ENCODE measurements at regions not wholly inside any gene's neighbourhood (a gene's known extent, or its start where the extent isn't known, plus 50 kb on each side); places are given as distances from the start of the nearest gene placed in this dataset.
"Not testable (repeated sequence)": the region's sequence is repeated elsewhere in the genome, so short reads cannot be mapped to it uniquely, and the experiment has no call there.

- FAIRE-seq (no peak), DNase-seq (ENCODE audit: insufficient read length) (no peak)
- TF ChIP-seq TAF1 (IDR thresholded peaks at IDR 0.05; ENCODE audit: borderline replicate concordance, low read depth, low read length) = no peak
Measured at GRCh38 chr12:17016116-17016864, 410.3 kb upstream of the LMO3 start.

GRCh38 chr12:17015501-17015900 is 409.5 kb upstream of the LMO3 start:
- FAIRE-seq (no peak), DNase-seq (ENCODE audit: insufficient read length) (no peak)
- TF ChIP-seq POLR2AphosphoS5 (IDR thresholded peaks at IDR 0.05; ENCODE audit: low read depth, low read length) (no peak), POLR2A (IDR thresholded peaks at IDR 0.05; ENCODE audit: low read depth, low read length) (no peak), TAF1 (IDR thresholded peaks at IDR 0.05; ENCODE audit: borderline replicate concordance, low read depth, low read length) (no peak)

- DNase-seq (ENCODE audit: insufficient read length); FAIRE-seq: not testable (repeated sequence)
Measured at GRCh38 chr12:17007442-17008040, 401.6 kb upstream of the LMO3 start.

GRCh38 chr12:16998538-16998937 is 392.6 kb upstream of the LMO3 start:
- DNase-seq (ENCODE audit: insufficient read length); FAIRE-seq: not testable (repeated sequence)

- TF ChIP-seq POLR2AphosphoS5 (IDR thresholded peaks at IDR 0.05; ENCODE audit: low read depth, low read length) (no peak), POLR2A (IDR thresholded peaks at IDR 0.05; ENCODE audit: low read depth, low read length) (no peak), TAF1 (IDR thresholded peaks at IDR 0.05; ENCODE audit: borderline replicate concordance, low read depth, low read length) (no peak)
- DNase-seq (ENCODE audit: insufficient read length) = no peak
- no peak for FAIRE-seq
Measured at GRCh38 chr12:16984484-16984883, 378.5 kb upstream of the LMO3 start.

- DNase-seq (ENCODE audit: insufficient read length) = no peak
- FAIRE-seq = no peak
- TF ChIP-seq POLR2A (IDR thresholded peaks at IDR 0.05; ENCODE audit: low read depth, low read length) = no peak
Measured at GRCh38 chr12:16972923-16973770, 367.2 kb upstream of the LMO3 start.

- TF ChIP-seq TAF1 (IDR thresholded peaks at IDR 0.05; ENCODE audit: borderline replicate concordance, low read depth, low read length) (no peak), POLR2A (IDR thresholded peaks at IDR 0.05; ENCODE audit: low read depth, low read length) (no peak), POLR2AphosphoS5 (IDR thresholded peaks at IDR 0.05; ENCODE audit: low read depth, low read length) (no peak)
- DNase-seq (ENCODE audit: insufficient read length) = no peak
- no peak for FAIRE-seq
Measured at GRCh38 chr12:16962889-16963288, 356.9 kb upstream of the LMO3 start.

- TF ChIP-seq TAF1 (IDR thresholded peaks at IDR 0.05; ENCODE audit: borderline replicate concordance, low read depth, low read length) (no peak), POLR2AphosphoS5 (IDR thresholded peaks at IDR 0.05; ENCODE audit: low read depth, low read length) (no peak), POLR2A (IDR thresholded peaks at IDR 0.05; ENCODE audit: low read depth, low read length) (no peak)
- DNase-seq (ENCODE audit: insufficient read length) (no peak), FAIRE-seq (no peak)
Measured at GRCh38 chr12:16955083-16955657, 349.2 kb upstream of the LMO3 start.

- DNase-seq (ENCODE audit: insufficient read length) = no peak
- FAIRE-seq = no peak
- no peak for TF ChIP-seq POLR2A (IDR thresholded peaks at IDR 0.05; ENCODE audit: low read depth, low read length)
- no peak for TF ChIP-seq TAF1 (IDR thresholded peaks at IDR 0.05; ENCODE audit: borderline replicate concordance, low read depth, low read length)
- TF ChIP-seq POLR2AphosphoS5 (IDR thresholded peaks at IDR 0.05; ENCODE audit: low read depth, low read length) = no peak
Measured at GRCh38 chr12:16949871-16950667, 344.1 kb upstream of the LMO3 start.

- no peak for DNase-seq (ENCODE audit: insufficient read length)
- FAIRE-seq = no peak
- TF ChIP-seq POLR2A (IDR thresholded peaks at IDR 0.05; ENCODE audit: low read depth, low read length) (no peak), POLR2AphosphoS5 (IDR thresholded peaks at IDR 0.05; ENCODE audit: low read depth, low read length) (no peak)
Measured at GRCh38 chr12:16949371-16949770, 343.4 kb upstream of the LMO3 start.

- TF ChIP-seq POLR2A (IDR thresholded peaks at IDR 0.05; ENCODE audit: low read depth, low read length) (no peak), TAF1 (IDR thresholded peaks at IDR 0.05; ENCODE audit: borderline replicate concordance, low read depth, low read length) (no peak), POLR2AphosphoS5 (IDR thresholded peaks at IDR 0.05; ENCODE audit: low read depth, low read length) (no peak)
- no peak for DNase-seq (ENCODE audit: insufficient read length)
- FAIRE-seq = no peak
Measured at GRCh38 chr12:16946704-16947103, 340.7 kb upstream of the LMO3 start.

All from GM12892 (cell line).